NCI-H345 treated with DMSO at 0.1 percent for 48 hours (cell line): ENCODE measurements at regions not wholly inside any gene's neighbourhood (a gene's known extent, or its start where the extent isn't known, plus 50 kb on each side); places are given as distances from the start of the nearest gene placed in this dataset.
"Not testable (repeated sequence)": the region's sequence is repeated elsewhere in the genome, so short reads cannot be mapped to it uniquely, and the experiment has no call there.

Source experiments
- DNase-seq: peaks from one replicate; lab custom pipeline; 2025; ENCODE audit not compliant: unreplicated experiment; lab: John Stamatoyannopoulos, UW

DNA sequence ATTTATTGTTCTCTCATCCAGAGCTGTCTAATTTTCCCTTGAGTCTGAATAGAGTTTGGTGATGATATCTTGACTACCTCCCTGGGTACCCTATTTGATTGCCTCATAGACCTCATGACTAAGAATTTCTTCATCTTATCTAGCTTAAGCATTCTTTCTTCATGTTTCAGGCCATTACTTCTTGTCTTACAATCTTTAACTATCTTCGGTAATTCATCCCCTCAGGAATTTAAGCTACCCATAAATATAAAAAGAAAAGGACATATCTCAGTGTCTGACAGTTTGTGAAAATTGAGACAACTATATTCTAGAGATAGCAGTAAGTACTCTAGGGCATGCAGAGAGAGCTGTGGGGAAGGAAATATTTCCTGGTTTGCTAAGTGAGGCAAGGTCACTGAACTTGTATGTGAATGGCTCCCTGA, 466.1 kb upstream of the GRID2 start:
- DNase-seq: no peak

DNA sequence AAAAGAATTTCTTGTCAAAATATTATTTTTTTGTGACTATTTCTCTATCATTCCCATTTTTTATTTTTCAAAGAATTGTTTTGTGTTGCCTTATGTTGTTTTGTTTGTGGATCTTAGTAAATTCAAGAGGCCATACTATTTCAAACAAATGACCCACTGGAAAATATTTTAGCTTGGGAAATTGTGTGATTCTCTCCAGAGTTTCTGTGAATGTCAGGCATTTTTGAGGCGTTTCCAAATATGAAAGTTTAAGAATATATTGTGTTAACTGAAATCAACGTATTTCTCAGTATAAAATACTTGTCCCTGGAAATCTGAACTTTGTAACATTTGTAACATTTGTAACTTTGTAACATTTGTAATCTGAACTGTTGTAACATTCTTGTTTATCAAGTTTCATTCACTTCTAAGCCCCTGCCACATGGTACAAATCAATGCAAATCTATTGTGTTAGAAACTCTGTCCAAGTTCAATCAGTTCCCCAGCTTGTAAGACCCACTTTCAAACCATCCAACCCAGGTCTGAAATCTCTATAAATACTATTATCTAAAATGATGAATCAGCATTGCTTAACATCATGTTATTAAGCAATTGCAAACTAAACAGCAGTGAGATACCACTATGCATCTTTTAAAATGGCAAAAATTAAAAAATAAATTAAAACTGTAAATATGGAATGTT, 465.4 kb upstream of the GRID2 start:
- DNase-seq: no peak

DNA sequence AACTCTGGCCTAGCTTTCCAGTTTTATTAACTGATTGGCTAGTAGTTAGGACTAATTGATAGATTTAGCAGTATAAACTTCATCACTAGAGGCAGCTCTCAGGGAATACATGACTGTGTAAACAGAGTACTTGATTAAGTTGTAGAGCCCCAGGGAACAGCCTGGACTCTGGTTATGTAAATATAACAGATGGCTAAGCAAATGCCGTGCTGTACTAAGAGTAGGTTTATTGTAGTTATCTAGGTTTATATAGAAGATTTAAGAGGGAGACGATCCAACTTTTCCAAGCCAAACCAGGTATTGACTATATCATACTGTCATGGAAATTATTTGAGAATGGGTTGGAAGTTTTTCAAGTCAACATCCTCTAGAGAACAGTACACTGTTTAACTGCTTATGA, 463.4 kb upstream of the GRID2 start:
- no peak for DNase-seq

DNA sequence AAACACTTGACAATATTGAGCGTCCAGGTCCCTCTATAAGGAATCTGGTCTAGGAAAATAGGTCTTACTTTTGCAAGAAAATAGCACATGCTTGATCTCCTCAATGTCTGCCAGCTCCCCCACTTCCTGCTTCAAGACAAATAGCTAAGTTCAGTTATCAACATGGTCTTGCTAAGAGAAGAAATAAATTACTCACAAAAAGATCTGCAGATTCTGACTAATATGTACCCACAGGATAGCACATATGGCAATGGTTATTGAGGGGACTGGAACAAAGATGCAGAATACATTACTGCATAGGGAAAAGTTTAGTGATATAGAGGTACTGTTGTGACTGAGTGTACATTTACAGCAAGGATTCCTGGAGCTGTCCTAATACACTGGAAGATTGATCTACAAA, 457.5 kb upstream of the GRID2 start:
- no peak for DNase-seq

DNA sequence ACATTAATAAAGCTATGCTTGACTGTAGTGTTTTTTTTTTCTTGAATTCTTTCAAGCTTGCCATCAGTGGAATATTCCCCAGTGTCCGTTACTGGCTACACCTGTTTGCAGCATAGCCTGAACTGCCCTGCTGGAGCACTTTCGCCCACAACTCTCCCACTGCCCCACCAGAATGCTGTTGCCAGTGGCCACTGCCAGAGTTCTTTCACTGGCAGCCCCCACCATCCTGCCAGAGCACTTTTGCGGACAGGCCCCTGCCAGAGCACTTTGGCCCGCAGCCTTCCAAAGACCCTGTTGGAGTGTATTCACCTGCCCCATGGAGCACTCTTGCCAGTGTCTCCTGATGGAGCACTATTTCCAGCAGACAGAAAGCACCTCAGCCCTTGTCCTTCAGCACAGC, 452.3 kb upstream of the GRID2 start:
- DNase-seq: no peak

DNA sequence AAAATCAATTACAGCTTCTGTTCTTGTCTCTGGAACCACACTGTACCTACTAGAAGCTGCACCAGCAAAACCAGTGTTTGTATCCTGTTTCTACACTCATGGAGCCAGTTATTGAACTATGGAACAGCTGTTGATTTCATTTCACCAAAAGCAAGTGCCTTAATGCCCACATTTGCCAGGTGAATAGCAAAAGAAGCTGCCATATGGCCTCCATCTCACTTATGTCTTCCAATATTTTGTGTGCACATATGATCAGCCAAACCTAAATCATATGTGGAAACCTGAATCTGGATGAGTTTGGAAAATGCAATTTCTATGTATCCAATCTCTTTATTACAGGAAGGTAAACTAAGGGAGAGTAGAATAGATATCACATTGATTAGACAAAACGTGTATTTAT, 415.8 kb upstream of the GRID2 start:
- no peak for DNase-seq

DNA sequence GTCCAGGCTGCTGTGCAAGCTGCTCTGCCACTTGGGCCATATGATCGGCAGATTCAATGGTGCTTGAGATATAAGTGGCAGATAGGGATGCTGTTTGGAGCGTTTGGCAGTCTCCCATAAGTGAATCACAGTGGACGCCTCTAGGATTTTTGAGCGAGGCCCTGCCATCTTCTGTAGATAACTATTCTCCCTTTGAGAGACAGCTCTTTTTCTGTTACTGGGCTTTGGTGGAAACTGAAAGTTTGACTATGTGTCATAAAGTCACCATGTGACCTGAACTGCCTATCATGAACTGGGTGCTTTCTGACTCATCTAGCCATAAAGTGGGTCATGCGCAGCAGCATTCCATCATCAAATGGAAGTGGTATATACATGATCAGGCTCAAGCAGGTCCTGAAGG, 412.5 kb upstream of the GRID2 start:
- DNase-seq: not testable (repeated sequence)

DNA sequence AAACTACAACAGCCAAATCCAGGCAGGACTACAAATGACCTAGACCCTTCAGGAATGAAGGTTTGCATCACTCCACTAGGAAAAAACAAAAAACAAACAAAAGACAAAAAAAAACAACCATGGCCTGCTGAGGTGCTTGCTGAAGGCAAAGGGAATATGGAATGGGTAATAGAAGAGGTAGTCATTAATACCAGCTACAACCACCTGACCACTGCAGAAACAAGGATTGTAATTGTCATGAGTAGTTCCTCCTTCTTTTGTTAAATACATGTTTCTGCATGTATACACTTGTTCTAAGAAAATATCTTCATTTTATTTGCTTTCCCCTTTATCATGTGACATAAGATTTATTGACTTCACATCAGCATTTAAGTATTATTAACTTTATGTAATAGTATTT, 409.8 kb upstream of the GRID2 start:
- no peak for DNase-seq

DNA sequence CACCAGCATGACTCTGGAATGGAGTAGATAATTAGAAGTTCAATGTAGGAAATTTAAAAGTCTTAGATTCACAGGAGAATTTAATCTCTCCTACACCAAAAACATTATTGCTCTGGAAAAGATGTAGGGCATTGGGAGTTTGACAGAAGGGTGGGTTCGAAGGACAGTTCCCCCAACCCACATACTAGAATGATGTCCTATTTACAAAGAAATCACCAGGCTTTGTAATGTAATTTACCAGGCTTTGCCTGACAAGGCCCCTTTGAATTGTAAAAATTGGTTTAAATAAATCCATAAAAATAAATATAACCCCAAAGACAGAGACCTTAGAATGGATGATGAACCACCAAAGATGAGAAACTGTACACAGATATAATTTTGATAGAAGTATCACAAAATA, 399.2 kb upstream of the GRID2 start:
- no peak for DNase-seq

DNA sequence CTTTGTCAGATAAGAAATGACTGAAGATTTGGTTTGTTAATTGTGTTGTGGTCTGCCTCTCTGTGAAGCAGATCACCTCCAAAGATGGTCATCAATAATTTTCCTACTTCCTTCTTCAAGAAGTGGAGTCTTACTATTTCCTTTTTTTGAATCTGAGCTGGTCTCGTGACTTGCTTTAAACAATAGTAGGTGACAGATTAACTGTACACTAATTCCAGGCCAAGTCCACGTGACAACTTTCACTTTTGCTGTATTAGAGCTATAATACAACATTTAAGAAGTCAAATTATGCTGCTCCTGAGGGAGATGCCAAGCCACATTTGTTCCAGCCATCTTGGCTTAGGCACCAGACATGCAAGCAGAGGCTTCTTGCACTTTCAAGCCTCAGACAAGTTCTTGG, 393.8 kb upstream of the GRID2 start:
- DNase-seq: no peak

DNA sequence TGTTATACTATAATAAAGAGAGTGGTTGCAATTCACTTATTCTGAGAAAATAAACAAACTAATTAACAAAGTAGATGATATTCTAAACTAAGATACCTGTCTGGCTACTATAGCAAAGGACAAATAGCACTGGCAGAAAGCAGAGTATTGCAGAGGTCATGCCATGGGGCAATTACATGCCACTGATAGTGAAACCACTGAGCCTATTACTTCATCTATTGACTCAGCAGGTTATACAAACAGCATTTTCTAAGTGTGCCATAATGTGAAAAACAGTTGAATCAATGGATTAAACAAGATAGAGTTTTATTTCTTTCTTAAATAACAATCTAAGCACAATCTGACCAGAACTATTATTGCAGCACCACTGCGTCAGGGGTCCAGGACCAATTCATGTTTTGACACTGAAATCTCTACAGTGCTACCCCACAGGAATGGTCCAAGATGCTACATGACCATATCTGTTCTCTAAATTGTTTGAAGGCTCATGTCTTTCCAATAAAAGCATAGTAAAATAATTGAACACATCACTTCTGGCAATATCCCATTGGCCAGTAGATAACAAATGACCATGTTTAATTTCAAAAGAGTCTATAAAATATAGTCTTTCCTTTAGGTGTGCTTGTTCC, 389.5 kb upstream of the GRID2 start:
- no peak for DNase-seq

DNA sequence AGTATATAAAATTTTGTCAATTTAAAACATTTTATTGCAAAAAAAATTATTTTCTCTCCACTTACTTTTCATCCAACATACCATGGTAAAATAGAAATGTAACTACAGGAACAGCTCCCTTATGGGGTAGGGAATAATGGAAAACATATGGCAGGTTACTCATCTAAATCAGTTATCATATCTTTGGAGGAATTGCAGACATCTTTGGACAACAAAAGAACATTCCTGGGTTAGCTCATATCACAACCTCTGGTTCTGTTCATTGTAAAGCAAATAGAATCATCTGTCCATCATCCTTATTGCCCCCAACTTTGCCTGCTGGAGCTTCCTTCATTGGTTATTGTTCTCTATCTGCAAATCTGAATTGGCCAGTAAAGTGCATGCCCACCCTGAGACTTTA, 387.5 kb upstream of the GRID2 start:
- DNase-seq: no peak

DNA sequence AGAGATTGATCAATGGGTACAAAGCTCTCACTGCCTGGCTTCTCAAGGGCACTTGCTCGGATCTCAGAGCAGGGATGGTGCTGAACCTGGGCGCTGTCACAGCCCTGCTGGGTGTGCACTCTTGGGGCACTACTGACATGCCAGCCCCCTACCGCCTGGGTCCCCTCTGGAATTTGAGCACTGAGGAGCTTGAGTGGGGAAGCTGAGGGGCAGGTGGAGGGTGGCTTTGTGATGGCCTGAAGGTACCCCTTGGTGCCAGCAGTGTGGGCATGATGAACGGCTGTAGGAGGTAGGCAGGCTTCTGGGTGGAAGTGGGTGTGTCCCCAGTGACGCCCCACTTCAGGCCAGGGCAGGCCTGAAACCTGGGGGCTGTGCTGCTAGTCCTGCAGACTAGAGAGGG, 379.1 kb upstream of the GRID2 start:
- no peak for DNase-seq

DNA sequence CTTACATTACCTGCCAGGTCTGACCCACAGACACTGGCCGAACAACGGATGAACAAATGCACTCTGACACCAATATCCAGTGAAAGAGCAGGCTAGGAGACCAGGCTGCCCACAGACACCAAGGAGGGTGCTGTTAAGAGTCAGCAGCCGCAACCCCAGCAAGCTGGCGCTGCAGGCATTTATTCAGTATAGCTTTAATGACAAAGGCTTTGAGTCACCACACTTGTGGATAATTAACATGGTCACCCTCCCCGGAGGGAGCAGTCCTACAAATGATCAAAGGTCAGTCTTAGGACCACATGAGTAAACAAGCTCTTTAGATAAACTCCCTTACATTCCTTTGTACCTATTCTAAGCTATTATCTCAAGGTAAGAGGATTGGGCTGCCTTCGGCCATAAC, 368.5 kb upstream of the GRID2 start:
- no peak for DNase-seq

DNA sequence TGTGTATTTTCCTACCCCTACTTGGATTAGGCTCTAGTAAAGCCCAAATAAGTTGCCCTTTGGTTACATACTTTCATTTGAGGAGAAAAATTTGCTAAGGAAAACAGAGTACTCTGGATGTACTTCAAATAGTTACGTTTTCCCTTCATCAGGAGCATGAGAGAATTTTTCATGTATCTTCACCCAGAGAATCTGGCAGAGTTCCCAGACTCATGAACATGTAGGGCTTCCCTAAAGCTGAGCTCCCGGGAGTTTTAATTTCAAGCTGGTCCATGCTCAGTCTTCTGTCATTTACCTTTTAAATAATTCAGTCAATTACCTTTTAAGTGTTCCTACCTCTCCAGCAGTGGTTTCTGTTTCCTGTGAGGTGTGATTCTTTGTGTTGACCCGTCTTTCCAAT, 367.5 kb upstream of the GRID2 start:
- peak; percentile 46 for DNase-seq

DNA sequence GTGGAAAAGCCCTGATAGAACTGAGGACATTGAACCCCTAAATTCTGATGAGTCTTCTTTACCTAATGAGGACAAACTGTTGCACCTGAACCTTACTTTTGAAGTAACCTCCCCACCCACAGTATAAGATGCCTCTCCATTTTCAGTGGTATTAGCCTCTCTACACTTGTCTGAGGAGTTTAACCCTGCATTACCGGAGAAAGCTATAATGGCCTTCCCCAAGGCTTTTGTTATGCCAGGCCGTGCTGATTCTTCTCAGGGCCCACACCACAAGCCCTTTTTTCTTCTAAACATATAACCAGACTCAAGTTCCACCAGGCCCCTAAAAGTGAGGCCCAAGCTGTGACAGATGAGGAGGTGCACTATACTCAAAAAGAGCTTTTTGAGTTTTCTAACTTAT, 345.8 kb upstream of the GRID2 start:
- no peak for DNase-seq

DNA sequence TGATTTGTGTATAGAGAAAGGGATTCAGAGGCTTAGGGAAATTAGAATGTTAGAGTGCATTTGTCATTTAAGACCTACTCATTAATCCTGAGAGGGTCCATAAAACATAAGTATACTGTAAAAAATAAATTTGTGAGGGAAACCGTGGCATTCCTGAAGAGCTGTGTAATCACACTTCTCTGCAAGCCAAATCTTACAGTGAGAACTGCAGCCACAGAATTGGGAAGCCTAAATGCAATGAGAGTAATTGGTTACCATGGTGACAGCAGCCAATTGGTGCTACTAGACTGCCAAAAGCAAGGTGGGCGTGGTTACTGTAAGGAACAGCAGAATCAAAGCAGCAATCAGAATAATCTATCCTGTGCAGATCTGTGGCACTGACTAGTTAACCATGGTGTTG, 345.2 kb upstream of the GRID2 start:
- DNase-seq: no peak

DNA sequence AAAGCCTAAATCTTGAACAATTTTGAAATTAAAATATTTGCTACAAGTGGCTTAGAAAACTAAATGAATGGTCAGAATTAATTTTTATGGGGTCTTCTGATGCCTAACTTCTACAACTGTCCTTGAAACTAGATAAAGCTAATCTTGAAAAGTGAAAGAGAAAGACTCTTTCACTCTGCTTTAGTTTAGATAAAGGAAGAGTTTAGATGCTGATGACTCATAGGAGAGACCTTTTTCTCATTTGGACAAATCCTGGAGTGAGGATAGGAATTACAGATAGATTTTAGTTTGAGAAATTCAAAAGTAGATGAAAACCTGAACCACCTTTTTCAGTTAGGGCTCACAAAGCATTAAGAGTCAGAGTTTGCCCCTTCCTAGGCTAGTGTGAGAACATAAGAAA, 342.3 kb upstream of the GRID2 start:
- no peak for DNase-seq

DNA sequence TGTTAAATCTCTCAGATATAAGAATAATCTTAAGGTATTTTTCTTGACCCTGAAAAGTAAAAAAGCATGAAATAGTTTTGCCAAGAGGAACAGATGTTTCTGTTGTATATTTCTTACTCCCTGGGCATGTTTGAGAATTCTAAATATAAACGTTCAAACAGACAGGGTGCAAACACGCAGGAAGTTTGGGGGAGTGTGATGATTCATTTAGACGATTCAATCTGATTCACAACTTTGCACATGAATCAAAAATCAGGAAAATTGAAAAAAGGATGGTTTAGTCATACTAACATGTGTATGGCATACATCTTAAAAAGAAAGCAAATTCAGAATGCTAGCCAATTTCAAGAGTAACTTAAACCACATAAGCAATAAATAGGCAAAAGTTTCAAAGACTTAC, 340.3 kb upstream of the GRID2 start:
- DNase-seq: no peak

DNA sequence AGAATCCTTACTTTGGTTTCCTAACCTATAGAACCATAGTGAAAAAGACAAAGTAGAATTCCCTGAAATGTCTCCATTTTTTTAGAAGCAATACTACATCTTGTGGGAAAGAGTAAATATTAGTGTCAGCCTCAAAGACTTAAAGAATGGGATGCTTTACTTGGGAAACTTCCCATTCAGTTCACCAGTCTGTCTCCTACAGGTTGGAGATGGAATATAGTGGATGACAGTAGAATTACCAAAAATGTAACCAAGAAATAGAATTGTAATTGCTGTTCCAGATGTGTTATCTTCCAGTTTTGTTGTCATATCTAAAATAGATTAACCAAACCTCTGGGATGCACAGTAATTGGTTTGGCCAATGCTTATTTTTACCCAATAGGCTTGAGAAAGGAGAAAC, 338.6 kb upstream of the GRID2 start:
- DNase-seq: no peak

DNA sequence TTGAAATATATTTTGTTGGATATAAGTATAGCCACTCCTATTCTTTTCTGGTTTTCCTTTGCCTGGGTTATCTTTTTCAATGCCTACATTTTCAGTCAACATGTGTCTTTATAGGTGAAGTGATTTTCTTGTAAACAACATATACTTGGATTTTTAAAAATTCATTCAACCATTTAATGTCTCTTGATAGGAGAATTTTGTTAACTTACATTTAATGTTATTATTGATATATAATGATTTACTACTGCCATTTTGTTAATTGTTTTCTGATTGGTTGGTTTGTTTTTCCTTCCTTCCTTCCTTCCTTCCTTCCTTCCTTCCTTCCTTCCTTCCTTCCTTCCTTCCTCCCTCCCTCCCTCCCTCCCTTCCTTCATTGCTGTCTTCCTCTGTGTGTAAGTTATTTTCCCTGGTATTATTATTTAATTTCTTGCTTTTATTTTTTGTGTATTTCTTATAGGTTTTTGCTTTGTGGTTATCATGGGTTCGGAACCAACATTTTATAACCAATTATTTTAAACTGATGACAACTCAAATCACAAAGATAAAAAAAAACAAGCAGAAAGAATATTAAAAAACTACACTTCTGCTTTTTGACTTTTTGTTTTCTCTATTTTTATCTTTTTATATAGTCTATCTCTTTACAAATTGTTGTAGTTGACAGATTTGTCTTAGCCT, 330.1 kb upstream of the GRID2 start:
- no peak for DNase-seq

DNA sequence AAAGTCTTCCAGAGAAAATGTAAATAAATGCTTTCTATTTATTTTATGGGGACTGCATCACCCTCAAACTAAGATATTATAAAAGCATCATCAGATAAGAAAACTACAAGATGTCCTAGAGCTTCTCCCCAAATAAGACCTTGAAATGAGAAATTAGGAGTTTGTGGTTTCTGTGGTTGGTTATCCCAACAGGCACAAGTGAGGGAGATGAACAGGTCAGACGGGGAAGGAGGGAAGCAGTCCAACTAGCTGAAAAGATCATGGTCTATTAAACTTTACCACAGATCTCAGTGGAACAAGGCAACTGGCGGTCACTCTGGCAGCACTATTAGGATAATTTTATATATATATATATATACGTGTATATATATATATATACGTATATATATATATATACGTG, 319.3 kb upstream of the GRID2 start:
- no peak for DNase-seq

DNA sequence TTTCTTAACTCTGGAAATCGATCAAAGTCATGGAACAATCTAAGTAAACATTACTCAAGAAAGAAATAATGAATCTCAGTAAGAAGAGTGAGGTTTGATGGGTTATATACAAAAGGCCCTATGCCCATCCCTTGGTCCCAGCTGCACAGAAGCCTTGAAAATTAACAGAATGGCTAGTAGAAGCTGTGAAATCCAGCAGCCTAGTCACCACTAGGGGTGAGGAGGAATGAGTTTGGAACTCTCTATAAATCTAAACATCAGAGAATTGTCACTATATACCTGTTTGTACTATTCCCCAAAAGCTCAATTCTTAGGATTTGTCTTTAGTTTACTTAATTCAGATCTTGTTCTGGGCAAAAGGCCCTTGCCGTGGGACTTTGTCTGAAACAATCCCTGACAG, 313.9 kb upstream of the GRID2 start:
- DNase-seq: no peak
